DOHH2 (cell line): ENCODE measurements at regions not wholly inside any gene's neighbourhood (a gene's known extent, or its start where the extent isn't known, plus 50 kb on each side); places are given as distances from the start of the nearest gene placed in this dataset.

Source experiments
- H3F3A ChIP-seq: fragments of 200-600 bp; sonication (generic), shearing (Covaris generic); 2 replicates; pipeline ENCODE4 v1.6.0; 2016; ENCODE audit warnings: antibody characterized with exemption, mild to moderate bottlenecking; ENCODE audit not compliant: control insufficient read depth, insufficient read depth
- H3K27ac ChIP-seq: fragments of 200-600 bp; sonication (generic); 2 replicates; pipeline ENCODE4 v1.5.1; 2014; ENCODE audit warnings: low read depth, mild to moderate bottlenecking, low read length, moderate library complexity
- H3K27me3 ChIP-seq: fragments of 200-600 bp; sonication (generic); 2 replicates; pipeline ENCODE4 v1.6.1; 2014; ENCODE audit warnings: mild to moderate bottlenecking, low read length, mixed read lengths; ENCODE audit not compliant: control insufficient read depth
- H3K36me3 ChIP-seq: fragments of 200-600 bp; sonication (generic); 2 replicates; pipeline ENCODE4 v1.6.1; 2014; ENCODE audit warnings: mild to moderate bottlenecking, low read length, moderate library complexity, mixed read lengths; ENCODE audit not compliant: control insufficient read depth
- H3K4me1 ChIP-seq: fragments of 200-600 bp; sonication (generic); 2 replicates; pipeline ENCODE4 v1.6.1; 2014; ENCODE audit warnings: mild to moderate bottlenecking, low read length, mixed read lengths; ENCODE audit not compliant: control insufficient read depth
- H3K4me2 ChIP-seq: fragments of 200-600 bp; sonication (generic); 2 replicates; pipeline ENCODE4 v1.6.0; 2014; ENCODE audit warnings: mild to moderate bottlenecking, low read length, moderate library complexity
- H3K4me3 ChIP-seq: fragments of 200-600 bp; sonication (generic); 2 replicates; pipeline ENCODE4 v1.5.1; 2014; ENCODE audit warnings: mild to moderate bottlenecking, low read length, mixed read lengths
- H3K79me2 ChIP-seq: fragments of 200-600 bp; sonication (generic); 2 replicates; pipeline ENCODE4 v1.6.1; 2014; ENCODE audit warnings: mild to moderate bottlenecking, low read length, mixed read lengths; ENCODE audit not compliant: control insufficient read depth
- H3K9me2 ChIP-seq: fragments of 200-600 bp; sonication (generic); replicated peaks from 2 replicates; pipeline ENCODE4 v1.6.1; 2014; ENCODE audit warnings: mild to moderate bottlenecking, low read length, mixed read lengths; ENCODE audit not compliant: control insufficient read depth
- H3K9me3 ChIP-seq: fragments of 200-600 bp; sonication (generic); 2 replicates; pipeline ENCODE4 v1.6.1; 2014; ENCODE audit warnings: antibody characterized with exemption, low read length, mixed read lengths; ENCODE audit not compliant: control insufficient read depth, insufficient read depth
- H4K20me1 ChIP-seq: fragments of 200-600 bp; sonication (generic); 2 replicates; pipeline ENCODE4 v1.6.0; 2014; ENCODE audit warnings: low read depth, mild to moderate bottlenecking, antibody characterized with exemption, low read length, moderate library complexity; ENCODE audit not compliant: control insufficient read depth, insufficient read depth
- CTCF ChIP-seq: fragments of 200-600 bp; sonication (generic); IDR thresholded peaks from one replicate; pipeline ENCODE4 v1.5.1; 2014; ENCODE audit warnings: antibody characterized with exemption, mild to moderate bottlenecking, low read depth, low read length; ENCODE audit not compliant: poor library complexity, severe bottlenecking
- EZH2phosphoT487 ChIP-seq: fragments of 200-600 bp; sonication (generic); IDR thresholded peaks from 2 replicates; pipeline ENCODE4 v1.6.1; 2017; ENCODE audit warnings: borderline replicate concordance, mild to moderate bottlenecking, antibody characterized with exemption, low read length, moderate library complexity, mixed read lengths

- Histone ChIP-seq H3K4me3 (no peak overlapping the region), H3K4me1 (no peaks in the 10 kb centered on the region), H3K9me2 (no peaks in the 10 kb centered on the region), H3K27ac (no peak overlapping the region), H3K9me3 (0 out of 2 replicates have a peak, but pooled peaks cover 2% of the 10 kb centered on the region), H3K27me3 (no peaks in the 10 kb centered on the region), H3K79me2 (no peaks in the 10 kb centered on the region), H4K20me1 (no peaks in the 10 kb centered on the region), H3K36me3 (no peaks in the 10 kb centered on the region), H3K4me2 (no peak overlapping the region), H3F3A (no peaks in the 10 kb centered on the region)
- TF ChIP-seq EZH2phosphoT487 (no peak), CTCF (no peak)
Measured at GRCh38 chr7:41578700-41579099, 124.2 kb downstream of the INHBA start.

GRCh38 chr7:41576166-41576565 is 126.7 kb downstream of the INHBA start:
- no peaks in the 10 kb centered on the region for H3K27me3 ChIP-seq
- H3K79me2 ChIP-seq = no peaks in the 10 kb centered on the region
- H3K9me3 ChIP-seq = 0 out of 2 replicates have a peak, but pooled peaks cover 2% of the 10 kb centered on the region
- H3K9me2 ChIP-seq = no peaks in the 10 kb centered on the region
- H3K4me3 ChIP-seq = no peak overlapping the region
- no peaks in the 10 kb centered on the region for H3K4me1 ChIP-seq
- H3K27ac ChIP-seq = no peak overlapping the region
- no peaks in the 10 kb centered on the region for H3F3A ChIP-seq
- TF ChIP-seq EZH2phosphoT487 (no peak), CTCF (no peak)
- H3K36me3 ChIP-seq = no peaks in the 10 kb centered on the region
- no peaks in the 10 kb centered on the region for H4K20me1 ChIP-seq
- no peak overlapping the region for H3K4me2 ChIP-seq

DNA sequence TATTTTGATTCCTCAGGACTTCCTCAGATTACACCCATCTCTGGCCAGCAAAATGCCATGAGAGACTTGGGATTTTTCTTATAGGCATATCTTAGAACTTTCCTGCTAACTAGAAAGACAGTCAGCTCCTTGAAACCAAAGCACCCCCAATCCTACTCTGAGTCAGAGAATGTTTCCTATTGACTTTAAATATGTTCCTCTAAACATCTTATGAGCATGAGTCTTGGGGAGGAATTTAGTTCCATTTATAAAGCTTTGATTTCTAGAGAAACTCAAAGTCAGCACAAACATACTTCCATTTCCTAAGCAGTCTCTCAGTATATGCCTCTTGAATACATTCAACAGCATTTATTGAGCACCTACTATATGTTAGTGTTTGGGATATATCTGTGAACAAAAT is 128.5 kb downstream of the INHBA start:
- Histone ChIP-seq H3K36me3 (no peaks in the 10 kb centered on the region), H3K27ac (no peak overlapping the region), H3K4me2 (no peak overlapping the region), H3K4me1 (no peaks in the 10 kb centered on the region), H3K4me3 (no peak overlapping the region), H3K27me3 (no peaks in the 10 kb centered on the region), H3K79me2 (no peaks in the 10 kb centered on the region), H3K9me2 (no peaks in the 10 kb centered on the region; the same call in 1 of the 2 replicates), H3K9me3 (0 out of 2 replicates have a peak, but pooled peaks cover 2% of the 10 kb centered on the region), H3F3A (no peaks in the 10 kb centered on the region), H4K20me1 (no peaks in the 10 kb centered on the region)
- TF ChIP-seq CTCF = no peak
- no peak for TF ChIP-seq EZH2phosphoT487
